A204.1 (cell line): ENCODE measurements at regions not wholly inside any gene's neighbourhood (a gene's known extent, or its start where the extent isn't known, plus 50 kb on each side); places are given as distances from the start of the nearest gene placed in this dataset.

Experiments
- FAIRE-seq: peaks from 2 replicates; lab custom pipeline; 2012; peaks lifted over from hg19 to GRCh38; lab: Jason Lieb, UNC

- FAIRE-seq = no peak
Measured at GRCh38 chr14:25750436-25750835, 700.5 kb upstream of the STXBP6 start.
